ENCODE measurements at regions not wholly inside any gene's neighbourhood (a gene's known extent, or its start where the extent isn't known, plus 50 kb on each side); places are given as distances from the start of the nearest gene placed in this dataset.

DNA sequence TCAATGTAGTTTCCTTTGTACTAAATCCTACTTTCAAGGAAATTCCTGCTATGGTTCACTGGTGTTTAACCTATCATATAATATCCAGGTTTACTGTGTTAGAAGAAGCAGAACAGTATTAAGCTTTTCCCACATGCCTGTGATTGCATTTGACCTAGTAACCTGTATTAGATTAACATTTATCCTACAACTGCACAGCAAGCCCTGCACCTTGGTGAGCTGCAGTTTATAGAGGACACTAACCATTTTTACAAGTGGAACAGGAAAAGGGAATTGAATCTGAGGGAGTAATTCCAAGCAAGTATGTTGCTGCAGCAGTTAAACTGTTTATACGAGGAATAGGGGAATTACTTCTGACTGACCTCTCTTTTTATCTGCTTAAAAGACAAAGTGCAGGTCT lies 328.6 kb downstream of the ETAA1 start:
- TF ChIP-seq ZFP3 (CRISPR knock-in tag; IDR thresholded peaks at IDR 0.05) (no peak), PATZ1 (CRISPR knock-in tag; IDR thresholded peaks at IDR 0.05; ENCODE audit: borderline replicate concordance) (no peak)
